Suprapubic skin (tissue), 3 donors: ENCODE measurements at regions not wholly inside any gene's neighbourhood (a gene's known extent, or its start where the extent isn't known, plus 50 kb on each side); places are given as distances from the start of the nearest gene placed in this dataset.

ENCODE experiments used
- CTCF ChIP-seq, 2 donors: fragments of 200-600 bp in 1 of 2; fragments of 450-650 bp in 1 of 2; sonication (generic) in 1 of 2; IDR thresholded peaks; one replicate each; pipeline ENCODE4 v1.5.1; 2016 to 2019; ENCODE audit warnings: antibody characterized with exemption in 2 of 2, mild to moderate bottlenecking in 1 of 2, moderate library complexity in 1 of 2
- EP300 ChIP-seq: sonication (generic); formaldehyde crosslinking; IDR thresholded peaks from one replicate; pipeline ENCODE4 v1.6.1; 2017; ENCODE audit warnings: antibody characterized with exemption
- POLR2A ChIP-seq, 2 donors: fragments of 450-650 bp; IDR thresholded peaks; one replicate each; pipeline ENCODE4 v1.6.1; 2017; ENCODE audit warnings: antibody characterized with exemption in 2 of 2, mild to moderate bottlenecking in 2 of 2, moderate library complexity in 2 of 2

- TF ChIP-seq CTCF (IDR thresholded peaks at IDR 0.05) (no peak), POLR2A (IDR thresholded peaks at IDR 0.05) (no peak), EP300 (no peak)
Observed at GRCh38 chr18:64377446-64377845, 228.6 kb upstream of the LINC00305 start.
